GM21390 (cell line): ENCODE measurements at regions not wholly inside any gene's neighbourhood (a gene's known extent, or its start where the extent isn't known, plus 50 kb on each side); places are given as distances from the start of the nearest gene placed in this dataset.

Experiments
- ATAC-seq: cut with Tn5 transposase; IDR thresholded peaks from one replicate; pipeline ENCODE4 v1.9.1; 2021; ENCODE audit not compliant: unreplicated experiment

DNA sequence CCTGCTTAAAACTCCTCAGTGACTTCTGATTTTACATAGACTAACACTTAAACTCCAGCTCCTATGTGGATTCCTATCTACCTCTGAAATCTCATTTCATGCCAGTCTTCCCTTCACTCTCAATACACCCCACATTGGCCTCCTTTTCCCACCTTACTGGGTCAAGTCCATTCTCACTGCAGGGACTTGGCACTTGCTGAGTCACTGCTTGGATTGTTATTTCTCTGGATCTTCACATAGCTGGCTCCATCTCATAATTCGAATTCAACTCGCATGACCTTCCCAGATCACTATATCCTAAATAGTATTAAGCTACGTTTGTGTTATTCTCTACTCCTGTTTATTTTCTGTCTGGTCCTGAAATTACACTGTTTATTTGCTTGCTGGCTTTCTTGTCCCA is 59.6 kb upstream of the FRMD4B start:
- ATAC-seq = no peak

DNA sequence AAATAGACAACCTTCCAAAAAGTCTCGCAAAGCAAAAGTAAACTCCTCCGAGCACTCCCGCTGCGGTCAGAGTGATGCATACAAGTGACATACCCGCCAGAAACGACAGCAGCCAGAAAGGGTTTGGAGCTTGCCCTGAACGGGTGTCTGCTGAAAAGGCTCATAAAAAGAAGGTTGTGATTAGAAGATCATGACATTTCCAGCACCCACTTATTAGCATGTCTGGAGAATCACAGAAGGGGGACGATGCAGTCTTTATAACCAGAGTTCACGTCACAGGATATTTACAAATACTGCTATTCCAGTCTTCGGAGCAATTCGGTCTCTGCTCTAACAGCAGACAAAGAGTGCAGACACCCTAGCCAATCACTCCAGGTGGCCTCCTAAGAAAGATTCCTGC is 59.1 kb upstream of the FRMD4B start:
- no peak for ATAC-seq

DNA sequence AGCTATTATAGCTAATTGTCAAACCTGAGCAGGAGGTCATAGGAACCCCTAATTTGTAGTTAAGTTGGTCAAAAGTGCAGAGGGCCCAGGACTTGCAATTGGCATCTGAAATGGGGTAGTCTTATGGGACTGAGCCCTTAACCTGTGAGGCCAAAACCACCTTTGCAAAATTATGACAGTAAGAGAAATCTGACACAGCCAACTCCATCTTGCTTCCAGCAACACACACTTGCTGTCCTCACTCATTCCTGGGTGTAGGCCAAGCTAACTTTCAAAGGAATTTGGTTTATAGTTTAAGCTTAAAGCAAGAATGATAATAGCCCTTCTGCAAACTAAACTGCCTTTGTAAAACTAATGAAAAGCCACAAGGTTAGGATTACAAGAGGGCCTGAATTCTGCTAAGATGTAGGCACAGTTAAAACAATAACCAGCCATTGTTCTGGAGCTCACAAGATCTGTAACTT is 57.6 kb upstream of the FRMD4B start:
- no peak for ATAC-seq

DNA sequence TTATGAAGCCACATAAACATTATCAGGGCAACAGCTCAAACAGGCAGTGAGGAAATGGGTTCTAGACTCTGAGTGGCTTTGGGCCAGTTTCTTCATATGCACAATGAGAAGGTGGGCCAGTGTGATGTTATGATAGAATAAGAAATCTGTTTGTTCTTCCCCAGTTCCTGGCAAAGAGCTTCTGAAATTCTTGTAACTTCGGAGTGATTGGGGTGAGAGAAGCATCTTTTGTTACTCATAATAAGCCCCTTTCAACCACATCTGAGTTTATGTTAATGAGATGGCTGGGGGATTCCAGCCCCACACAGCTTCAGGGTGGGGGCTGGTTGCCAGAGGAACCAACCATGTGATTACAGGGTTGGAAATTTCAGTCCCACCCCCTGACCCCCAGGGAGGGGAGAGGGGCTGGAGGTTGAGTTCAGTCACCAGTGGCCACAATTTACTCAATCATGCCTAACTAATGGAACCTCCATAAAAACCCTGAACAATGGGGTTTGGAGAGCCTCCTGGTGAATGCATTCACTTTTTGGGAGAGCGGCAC is 57.0 kb upstream of the FRMD4B start:
- ATAC-seq = no peak

DNA sequence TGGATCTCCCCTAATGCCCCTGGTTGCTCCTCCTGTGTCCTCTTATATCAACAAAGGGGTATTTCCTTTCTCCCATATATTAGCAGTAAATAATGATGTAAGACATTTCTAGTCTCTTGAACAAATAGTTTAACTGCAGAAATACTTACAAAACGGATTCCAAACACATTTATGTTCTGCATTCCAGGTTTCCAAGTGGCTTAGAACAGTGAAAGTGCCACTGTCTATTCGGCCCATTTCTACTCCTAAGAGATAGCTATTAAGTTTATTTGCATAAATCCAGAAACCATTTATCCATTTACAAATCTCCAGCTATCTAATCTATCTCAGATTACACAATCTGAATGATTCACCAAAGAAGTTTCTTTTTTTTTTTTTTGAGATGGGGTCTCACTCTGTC is 55.8 kb upstream of the FRMD4B start:
- ATAC-seq = no peak

DNA sequence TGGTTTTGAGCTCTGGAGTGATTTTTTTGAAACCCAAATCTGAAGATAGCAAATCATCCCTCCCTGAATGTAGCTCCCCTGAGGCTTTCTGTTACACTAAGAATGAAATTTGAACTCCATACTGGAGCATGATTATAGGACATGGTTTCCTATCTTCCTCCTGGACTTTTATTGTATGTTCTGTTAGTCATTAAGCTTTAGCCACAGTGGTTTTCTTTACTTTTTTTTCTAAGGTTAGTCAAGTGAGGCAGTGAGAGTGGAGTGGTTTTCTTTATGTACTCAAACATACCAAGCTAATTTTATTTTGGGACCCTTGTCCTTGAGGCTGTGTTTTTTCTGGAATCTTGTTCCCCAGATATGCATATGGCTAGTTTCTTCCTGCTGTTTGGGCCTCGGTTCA is 55.2 kb upstream of the FRMD4B start:
- ATAC-seq = no peak

DNA sequence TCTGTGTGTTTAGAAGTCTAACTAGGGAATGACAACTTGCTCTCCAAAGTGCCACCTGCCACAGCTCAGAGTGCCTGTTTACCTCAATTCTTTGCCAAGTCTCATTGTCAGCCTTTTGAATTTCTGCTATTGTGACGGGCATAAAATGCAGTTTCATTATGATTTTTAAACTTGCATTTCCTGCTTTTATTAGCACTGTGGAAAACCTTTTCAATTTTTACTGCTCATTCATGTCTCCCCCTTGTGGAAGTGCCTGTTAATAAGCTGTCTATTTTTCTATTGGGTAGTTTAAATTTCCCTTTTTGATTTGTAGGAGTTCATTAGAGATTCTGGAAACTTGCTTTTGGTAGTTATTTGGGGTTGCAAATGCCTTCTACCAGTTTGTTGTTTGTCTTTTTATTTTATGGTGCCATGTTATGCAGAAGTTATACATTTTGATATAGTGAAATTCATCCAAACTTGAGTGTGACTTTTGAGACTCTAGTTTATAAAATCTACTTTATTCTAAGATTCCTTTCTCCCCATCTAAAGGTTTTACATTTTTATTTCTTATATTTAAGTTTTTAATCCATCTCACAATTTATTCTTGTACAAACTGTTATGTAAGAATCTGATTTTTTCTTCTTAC is 53.9 kb upstream of the FRMD4B start:
- no peak for ATAC-seq

DNA sequence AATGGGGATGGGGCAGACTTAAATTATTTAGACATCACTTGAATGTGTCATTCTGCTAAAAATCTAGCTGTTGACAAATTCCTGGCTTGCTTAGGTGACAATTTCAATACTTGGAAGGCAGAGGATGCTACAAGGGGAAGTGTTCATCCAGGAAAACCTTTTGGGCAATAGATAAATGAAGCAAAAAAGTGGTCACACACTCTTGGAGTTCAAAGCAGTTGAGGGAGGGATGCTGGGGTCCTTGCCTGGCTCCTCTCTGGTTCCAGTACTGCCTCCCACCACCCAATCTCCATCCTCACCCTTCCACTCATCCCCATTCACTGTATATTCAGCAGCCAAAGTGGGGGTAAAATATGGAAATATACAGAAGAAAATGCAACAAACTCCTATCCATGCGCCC is 52.6 kb upstream of the FRMD4B start:
- no peak for ATAC-seq

DNA sequence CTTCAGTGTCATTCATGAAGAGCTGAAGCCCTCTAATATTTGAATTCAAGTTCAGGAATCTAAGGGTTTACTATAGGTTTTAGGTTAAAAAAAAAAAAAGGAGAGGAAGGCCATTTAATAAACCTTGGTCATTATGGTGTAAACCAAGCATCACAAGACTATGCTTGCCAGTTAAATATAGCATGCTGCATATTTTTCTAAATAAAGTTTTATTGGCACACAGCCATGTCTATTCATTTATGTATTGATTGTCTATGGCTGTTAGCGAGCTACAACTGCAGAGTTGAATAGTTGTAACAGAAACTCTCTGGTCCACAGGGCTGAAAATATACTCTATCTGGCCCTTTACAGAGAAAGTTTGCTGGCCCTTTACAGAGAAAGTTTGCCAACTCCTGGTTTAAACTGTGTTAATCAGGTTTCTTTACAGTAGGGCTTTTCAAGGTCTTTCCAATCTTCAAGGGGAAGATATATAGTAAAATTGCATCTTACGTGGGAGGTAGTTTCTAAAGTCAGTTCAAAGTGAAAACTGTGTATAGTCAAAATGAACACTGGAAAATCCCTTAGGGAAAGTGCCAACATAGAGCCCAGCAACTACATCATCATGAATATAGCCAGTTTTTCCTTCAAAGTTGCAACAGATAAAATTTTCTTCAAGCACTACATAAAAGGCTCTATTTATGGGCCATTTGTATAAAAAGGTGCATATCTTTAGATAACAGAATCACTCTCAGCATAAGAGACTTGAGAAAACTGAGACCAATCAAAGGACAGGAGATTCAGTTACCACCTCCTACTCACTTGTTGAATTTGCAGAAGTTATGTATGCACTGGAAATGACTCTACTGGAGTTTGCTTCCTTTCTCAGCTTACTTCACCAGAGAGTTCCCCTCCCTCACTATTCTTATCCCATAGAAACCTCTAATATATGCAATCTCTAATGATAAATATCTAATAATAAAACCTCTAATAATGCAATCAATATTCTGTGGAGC is 49.7 kb upstream of the FRMD4B start:
- ATAC-seq = peak; percentile 49
